SK-N-SH treated with all-trans-retinoic acid at 6 μM for 48 hours (cell line): ENCODE measurements at regions not wholly inside any gene's neighbourhood (a gene's known extent, or its start where the extent isn't known, plus 50 kb on each side); places are given as distances from the start of the nearest gene placed in this dataset.
A peak's percentile ranks its signal among the peaks of the same experiment; 100 is the strongest.

Source experiments
- ATAC-seq: fragments of 200-7000 bp; cut with Tn5 transposase; 3 replicates; pipeline ENCODE4 v1.9.1; 2020; ENCODE audit warnings: mild to moderate bottlenecking, moderate library complexity
- ARNTL ChIP-seq: fragments of 450-650 bp; formaldehyde crosslinking; IDR thresholded peaks from 2 replicates; pipeline ENCODE4 v1.5.0; 2020; ENCODE audit warnings: low read depth, mild to moderate bottlenecking, moderate library complexity, borderline replicate concordance
- CREB5 ChIP-seq: fragments of 250-450 bp; sonication (Bioruptor Pico); IDR thresholded peaks from 2 replicates; pipeline ENCODE4 v1.5.1; 2020; ENCODE audit warnings: low read depth, mild to moderate bottlenecking, moderate library complexity
- CSDC2 ChIP-seq: fragments of 250-450 bp; sonication (Bioruptor Pico); IDR thresholded peaks from 2 replicates; pipeline ENCODE4 v1.5.0; 2020; ENCODE audit warnings: mild to moderate bottlenecking, moderate library complexity
- ESRRG ChIP-seq: fragments of 250-450 bp; sonication (Bioruptor Pico); IDR thresholded peaks from 2 replicates; pipeline ENCODE4 v1.6.1; 2021; ENCODE audit warnings: mild to moderate bottlenecking
- GLIS3 ChIP-seq: fragments of 250-450 bp; sonication (Bioruptor Pico); IDR thresholded peaks from 2 replicates; pipeline ENCODE4 v1.5.0; 2020; ENCODE audit warnings: mild to moderate bottlenecking, moderate library complexity
- ISL1 ChIP-seq: fragments of 250-450 bp; sonication (Bioruptor Pico); IDR thresholded peaks from 2 replicates; pipeline ENCODE4 v2.1.2; 2022; ENCODE audit warnings: mild to moderate bottlenecking, moderate library complexity
- PATZ1 ChIP-seq: fragments of 250-450 bp; sonication (Bioruptor Pico); IDR thresholded peaks from 2 replicates; pipeline ENCODE4 v1.8.0; 2020; ENCODE audit warnings: mild to moderate bottlenecking, moderate library complexity, borderline replicate concordance
- POU6F1 ChIP-seq: fragments of 250-450 bp; sonication (Bioruptor Pico); IDR thresholded peaks from 2 replicates; pipeline ENCODE4 v1.8.0; 2021; ENCODE audit warnings: low read depth, mild to moderate bottlenecking, moderate library complexity, borderline replicate concordance
- PPARA ChIP-seq: fragments of 250-450 bp; sonication (Bioruptor Pico); IDR thresholded peaks from 2 replicates; pipeline ENCODE4 v1.5.0; 2020; ENCODE audit warnings: mild to moderate bottlenecking, borderline replicate concordance
- RARB ChIP-seq: fragments of 250-450 bp; sonication (Bioruptor Pico); IDR thresholded peaks from 2 replicates; pipeline ENCODE4 v1.8.0; 2021; ENCODE audit warnings: mild to moderate bottlenecking, moderate library complexity
- TCF4 ChIP-seq: fragments of 250-450 bp; sonication (Bioruptor Pico); IDR thresholded peaks from 2 replicates; pipeline ENCODE4 v1.8.0; 2021; ENCODE audit warnings: mild to moderate bottlenecking, moderate library complexity, borderline replicate concordance
- TSHZ2 ChIP-seq: fragments of 250-450 bp; sonication (Bioruptor Pico); IDR thresholded peaks from 2 replicates; pipeline ENCODE4 v1.5.0; 2020; ENCODE audit warnings: mild to moderate bottlenecking, moderate library complexity
- ZFP3 ChIP-seq: fragments of 250-450 bp; sonication (Bioruptor Pico); IDR thresholded peaks from 2 replicates; pipeline ENCODE4 v1.5.0; 2020; ENCODE audit warnings: mild to moderate bottlenecking, moderate library complexity
- ZFP30 ChIP-seq: fragments of 450-650 bp; formaldehyde crosslinking; IDR thresholded peaks from 2 replicates; pipeline ENCODE4 v1.5.0; 2022; ENCODE audit warnings: mild to moderate bottlenecking, moderate library complexity
- ZNF565 ChIP-seq: fragments of 450-650 bp; formaldehyde crosslinking; conservative IDR thresholded peaks from 2 replicates; pipeline ENCODE4 v1.5.0; 2020; ENCODE audit warnings: low read depth, mild to moderate bottlenecking, moderate library complexity
- ZNF8 ChIP-seq: fragments of 450-650 bp; formaldehyde crosslinking; IDR thresholded peaks from 2 replicates; pipeline ENCODE4 v1.5.0; 2020; ENCODE audit warnings: mild to moderate bottlenecking, moderate library complexity

- no peak for ATAC-seq
- TF ChIP-seq ZFP3 (no peak), ZNF565 (no peak), ARNTL (no peak)
Observed at GRCh38 chr4:180455226-180455625, 1788.0 kb upstream of the TENM3 start.

GRCh38 chr4:180456928-180457327 is 1786.3 kb upstream of the TENM3 start:
- TF ChIP-seq ZNF565 (no peak), RARB (CRISPR knock-in tag) (no peak), ESRRG (CRISPR knock-in tag) (no peak), ZFP30 (CRISPR knock-in tag) (no peak), TSHZ2 (CRISPR knock-in tag) (no peak), ZNF8 (CRISPR knock-in tag) (no peak), POU6F1 (CRISPR knock-in tag) (no peak), CSDC2 (CRISPR knock-in tag) (no peak), PATZ1 (CRISPR knock-in tag) (no peak), GLIS3 (no peak), CREB5 (CRISPR knock-in tag) (no peak), ZFP3 (no peak)
- peak; percentile 82 for ATAC-seq

GRCh38 chr4:180462116-180462515 is 1781.1 kb upstream of the TENM3 start:
- no peak for ATAC-seq
- no peak for TF ChIP-seq ZFP3
- no peak for TF ChIP-seq POU6F1 (CRISPR knock-in tag)
- no peak for TF ChIP-seq RARB (CRISPR knock-in tag)
- no peak for TF ChIP-seq CSDC2 (CRISPR knock-in tag)
- no peak for TF ChIP-seq ZFP30 (CRISPR knock-in tag)
- TF ChIP-seq TSHZ2 (CRISPR knock-in tag), result no peak
- no peak for TF ChIP-seq ISL1
- TF ChIP-seq TCF4 (CRISPR knock-in tag), result no peak
- TF ChIP-seq CREB5 (CRISPR knock-in tag), result no peak
- no peak for TF ChIP-seq PPARA (CRISPR knock-in tag)
- TF ChIP-seq GLIS3, result no peak
- TF ChIP-seq ZNF565, result no peak
- TF ChIP-seq PATZ1 (CRISPR knock-in tag), result no peak
